ENCODE measurements at regions not wholly inside any gene's neighbourhood (a gene's known extent, or its start where the extent isn't known, plus 50 kb on each side); places are given as distances from the start of the nearest gene placed in this dataset.

DNA sequence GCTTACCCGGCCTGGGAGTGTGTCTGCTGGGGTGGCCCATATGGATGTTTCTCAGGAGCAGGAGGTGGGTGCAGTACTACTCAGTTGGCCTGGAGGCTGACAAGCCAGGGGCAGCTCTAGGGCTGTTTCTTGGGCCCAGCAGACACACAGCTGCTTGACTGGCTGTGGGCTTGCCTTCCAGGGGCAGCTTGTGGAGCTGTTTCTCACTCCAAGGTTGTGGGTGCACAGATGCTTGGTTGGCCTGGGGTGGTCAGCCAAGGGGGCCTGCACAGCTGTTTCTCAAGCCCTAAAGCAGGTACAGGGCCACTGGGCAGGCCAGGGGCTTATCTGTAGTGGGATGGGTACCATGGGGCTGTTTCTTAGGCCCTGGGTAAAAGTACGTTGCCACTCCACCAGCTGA, 1078.1 kb upstream of the ADGRL2 start (continued):
- TF ChIP-seq HDAC6 (IDR thresholded peaks at IDR 0.05; ENCODE audit: low read depth, low read length) (no peak), SIX5 (IDR thresholded peaks at IDR 0.05; ENCODE audit: low read depth, low read length) (no peak), SRF (IDR thresholded peaks at IDR 0.05; ENCODE audit: low read depth, low read length) (no peak), RFX5 (IDR thresholded peaks at IDR 0.05; ENCODE audit: borderline replicate concordance, low read depth, low read length) (no peak), ZNF274 (IDR thresholded peaks at IDR 0.05; ENCODE audit: borderline replicate concordance, extremely low read depth, low read length) (no peak), SUZ12 (IDR thresholded peaks at IDR 0.05; ENCODE audit: low read length) (no peak), NRF1 (IDR thresholded peaks at IDR 0.05; ENCODE audit: low read depth, low read length) (no peak), TCF12 (IDR thresholded peaks at IDR 0.05; ENCODE audit: low read depth, low read length) (no peak), EGR1 (IDR thresholded peaks at IDR 0.05; ENCODE audit: borderline replicate concordance, low read depth, low read length) (no peak), CTBP2 (IDR thresholded peaks at IDR 0.05; ENCODE audit: borderline replicate concordance, insufficient read depth, insufficient read length, low read length) (no peak)
- TF ChIP-seq, protein P1, sequence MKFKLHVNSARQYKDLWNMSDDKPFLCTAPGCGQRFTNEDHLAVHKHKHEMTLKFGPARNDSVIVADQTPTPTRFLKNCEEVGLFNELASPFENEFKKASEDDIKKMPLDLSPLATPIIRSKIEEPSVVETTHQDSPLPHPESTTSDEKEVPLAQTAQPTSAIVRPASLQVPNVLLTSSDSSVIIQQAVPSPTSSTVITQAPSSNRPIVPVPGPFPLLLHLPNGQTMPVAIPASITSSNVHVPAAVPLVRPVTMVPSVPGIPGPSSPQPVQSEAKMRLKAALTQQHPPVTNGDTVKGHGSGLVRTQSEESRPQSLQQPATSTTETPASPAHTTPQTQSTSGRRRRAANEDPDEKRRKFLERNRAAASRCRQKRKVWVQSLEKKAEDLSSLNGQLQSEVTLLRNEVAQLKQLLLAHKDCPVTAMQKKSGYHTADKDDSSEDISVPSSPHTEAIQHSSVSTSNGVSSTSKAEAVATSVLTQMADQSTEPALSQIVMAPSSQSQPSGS (IDR thresholded peaks at IDR 0.05; ENCODE audit: low read length), result no peak

All from H1 (cell line).